GM06990 (cell line): ENCODE measurements at regions not wholly inside any gene's neighbourhood (a gene's known extent, or its start where the extent isn't known, plus 50 kb on each side); places are given as distances from the start of the nearest gene placed in this dataset.

Experiments used
- DNase-seq: peaks from one replicate; pipeline ENCODE4 v3.0.0-alpha.2; 2011; ENCODE audit not compliant: insufficient read length; ENCODE audit errors: extremely low read depth
- H3K27me3 ChIP-seq: replicated peaks from 2 replicates; pipeline ENCODE4 v1.6.0; 2011; ENCODE audit warnings: low read length; ENCODE audit not compliant: control insufficient read depth, insufficient read depth
- H3K36me3 ChIP-seq: 2 replicates; pipeline ENCODE4 v1.5.1; 2011; ENCODE audit warnings: low read length; ENCODE audit not compliant: control insufficient read depth, insufficient read depth
- H3K4me3 ChIP-seq: replicated peaks from 2 replicates; pipeline ENCODE4 v1.5.1; 2011; ENCODE audit warnings: low read depth, mild to moderate bottlenecking, control low read depth, low read length
- TF ChIP-seq, protein P1 (sequence below): IDR thresholded peaks from 2 replicates; pipeline ENCODE4 v1.5.1; 2011; ENCODE audit warnings: low read length, control low read depth, mild to moderate bottlenecking, inconsistent platforms; ENCODE audit not compliant: insufficient read depth, poor library complexity, severe bottlenecking

DNA sequence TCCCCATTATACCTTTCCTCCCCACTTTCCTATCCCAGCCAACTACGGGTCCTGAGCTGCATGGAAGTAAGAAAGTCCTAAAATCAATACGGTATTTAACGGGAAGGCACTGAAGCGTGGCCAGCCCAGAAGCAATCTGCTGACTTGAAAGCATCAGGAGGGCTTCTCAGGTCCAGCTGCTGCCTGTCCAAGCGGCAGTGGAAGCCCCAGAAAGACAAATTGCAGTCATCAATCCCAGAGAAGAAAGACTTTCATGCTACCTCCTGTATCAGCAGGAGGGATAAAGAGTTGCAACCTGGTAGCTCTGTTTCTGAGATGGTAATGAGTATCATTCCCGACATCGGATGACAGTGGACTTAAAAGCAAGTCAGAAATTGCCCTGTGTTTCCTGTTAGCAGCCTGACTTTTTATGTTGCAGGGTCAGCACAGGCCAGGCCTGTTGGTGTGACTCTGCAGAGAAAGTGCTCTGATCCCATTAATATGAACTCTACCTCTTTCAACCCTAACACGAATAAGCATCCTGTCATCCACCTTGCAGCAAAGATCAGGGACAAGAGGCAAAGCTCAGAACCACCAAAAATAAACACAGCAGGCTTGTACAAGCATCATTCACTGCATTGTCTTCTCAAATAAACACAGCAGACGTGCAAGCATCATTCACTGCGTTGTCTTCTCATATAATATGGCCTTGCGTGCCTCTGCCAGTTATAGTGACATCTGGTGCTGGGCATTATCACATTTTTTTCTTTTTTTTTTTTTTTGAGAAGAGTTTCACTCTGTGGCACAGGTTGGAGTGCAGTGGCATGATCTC lies 358.6 kb upstream of the CDH11 start:
- Histone ChIP-seq H3K4me3 (no peak overlapping the region), H3K36me3 (no peaks in the 10 kb centered on the region), H3K27me3 (no peaks in the 10 kb centered on the region)
- TF ChIP-seq, protein P1, sequence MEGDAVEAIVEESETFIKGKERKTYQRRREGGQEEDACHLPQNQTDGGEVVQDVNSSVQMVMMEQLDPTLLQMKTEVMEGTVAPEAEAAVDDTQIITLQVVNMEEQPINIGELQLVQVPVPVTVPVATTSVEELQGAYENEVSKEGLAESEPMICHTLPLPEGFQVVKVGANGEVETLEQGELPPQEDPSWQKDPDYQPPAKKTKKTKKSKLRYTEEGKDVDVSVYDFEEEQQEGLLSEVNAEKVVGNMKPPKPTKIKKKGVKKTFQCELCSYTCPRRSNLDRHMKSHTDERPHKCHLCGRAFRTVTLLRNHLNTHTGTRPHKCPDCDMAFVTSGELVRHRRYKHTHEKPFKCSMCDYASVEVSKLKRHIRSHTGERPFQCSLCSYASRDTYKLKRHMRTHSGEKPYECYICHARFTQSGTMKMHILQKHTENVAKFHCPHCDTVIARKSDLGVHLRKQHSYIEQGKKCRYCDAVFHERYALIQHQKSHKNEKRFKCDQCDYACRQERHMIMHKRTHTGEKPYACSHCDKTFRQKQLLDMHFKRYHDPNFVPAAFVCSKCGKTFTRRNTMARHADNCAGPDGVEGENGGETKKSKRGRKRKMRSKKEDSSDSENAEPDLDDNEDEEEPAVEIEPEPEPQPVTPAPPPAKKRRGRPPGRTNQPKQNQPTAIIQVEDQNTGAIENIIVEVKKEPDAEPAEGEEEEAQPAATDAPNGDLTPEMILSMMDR, result no peak
- no peak for DNase-seq

DNA sequence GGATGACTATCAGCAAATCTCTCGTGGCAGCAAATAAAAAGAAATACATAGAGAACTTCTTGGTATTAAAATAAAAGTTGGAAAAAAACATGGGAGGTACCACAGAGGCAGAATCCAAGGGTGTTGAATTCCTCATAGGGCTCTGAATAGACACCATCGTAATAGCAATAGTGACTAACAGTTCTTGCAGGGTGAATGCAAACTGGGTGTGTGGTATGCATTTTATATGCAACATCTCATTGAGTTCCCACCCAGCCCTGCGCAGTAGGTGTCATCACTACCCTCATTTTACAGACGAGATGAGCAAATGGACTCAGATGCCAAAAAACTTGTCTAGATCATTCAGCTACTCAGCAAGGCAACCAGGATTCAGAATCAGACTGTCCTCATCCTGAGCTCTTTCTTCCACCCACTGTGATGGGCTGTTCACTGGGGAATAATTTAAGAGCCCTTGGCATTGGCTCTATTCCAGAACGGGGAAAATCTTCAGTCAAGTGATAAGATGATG lies 354.6 kb upstream of the CDH11 start:
- TF ChIP-seq, protein P1, result no peak
- Histone ChIP-seq H3K36me3 (no peaks in the 10 kb centered on the region), H3K4me3 (no peak overlapping the region), H3K27me3 (no peaks in the 10 kb centered on the region)
- no peak for DNase-seq

DNA sequence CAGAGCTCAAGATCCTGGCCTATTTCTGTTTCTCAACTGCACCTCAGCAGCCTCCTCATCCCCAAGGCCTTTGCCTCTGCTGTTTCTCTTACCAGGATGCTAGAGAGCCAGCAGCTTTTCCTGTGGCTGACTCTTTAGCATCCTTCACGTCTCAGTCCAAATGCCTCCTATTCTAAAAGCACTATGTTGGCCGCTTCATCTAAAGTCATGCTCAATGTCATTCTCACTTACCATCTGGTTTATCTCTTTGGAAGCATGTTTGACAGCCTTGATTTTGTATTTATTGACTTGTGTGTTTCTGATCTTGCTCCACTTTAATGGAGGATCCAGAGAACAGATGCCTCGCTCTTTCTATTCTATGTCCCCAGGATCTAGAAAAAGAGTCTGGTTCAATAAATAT lies 351.8 kb upstream of the CDH11 start:
- H3K36me3 ChIP-seq, result no peaks in the 10 kb centered on the region
- DNase-seq, result no peak
- TF ChIP-seq, protein P1, result no peak
- no peak overlapping the region for H3K4me3 ChIP-seq
- no peaks in the 10 kb centered on the region for H3K27me3 ChIP-seq

DNA sequence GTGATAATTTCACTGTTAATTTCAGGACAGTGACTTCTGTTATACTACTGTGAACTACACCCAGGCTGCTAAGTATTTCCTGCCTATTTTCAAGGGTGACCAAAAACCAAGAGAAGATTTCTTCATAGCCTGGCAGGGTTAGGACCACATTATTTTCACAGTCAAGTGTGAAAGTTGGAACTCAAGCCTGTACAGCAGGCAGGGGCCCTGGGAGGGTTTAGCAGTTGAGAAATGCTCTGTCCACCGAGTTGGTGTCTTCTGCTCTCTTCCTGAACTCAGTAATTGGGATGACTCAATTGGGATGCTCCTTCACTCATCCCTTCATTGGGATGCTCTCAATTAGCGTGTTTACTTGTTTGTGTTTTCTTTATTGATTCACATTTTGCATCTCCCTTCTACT lies 347.3 kb upstream of the CDH11 start:
- Histone ChIP-seq H3K36me3 (no peaks in the 10 kb centered on the region), H3K27me3 (no peaks in the 10 kb centered on the region), H3K4me3 (no peak overlapping the region)
- TF ChIP-seq, protein P1, result no peak
- DNase-seq, result no peak

DNA sequence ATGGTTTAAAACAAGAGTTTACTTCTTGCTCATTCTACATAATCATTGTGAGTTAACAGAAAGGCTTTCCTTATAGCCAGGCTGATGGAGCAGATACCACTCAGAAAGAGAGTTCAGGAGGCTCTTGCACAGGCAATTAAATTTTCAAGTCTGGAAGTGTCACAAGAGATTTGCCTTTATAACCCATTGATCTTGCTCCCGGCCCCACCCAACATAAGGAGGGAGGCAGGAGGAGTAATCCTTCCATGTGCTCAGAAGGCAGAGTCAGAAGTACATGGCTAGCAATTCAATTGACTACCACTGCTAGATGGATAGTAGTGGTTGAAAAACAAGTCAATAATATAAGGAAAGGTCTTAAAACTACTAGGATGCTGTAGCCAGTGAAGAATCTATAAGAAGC lies 346.3 kb upstream of the CDH11 start:
- DNase-seq, result no peak
- TF ChIP-seq, protein P1, result no peak
- H3K36me3 ChIP-seq, result no peaks in the 10 kb centered on the region
- no peaks in the 10 kb centered on the region for H3K27me3 ChIP-seq
- no peak overlapping the region for H3K4me3 ChIP-seq
